Cardiac muscle cell (in vitro differentiated cells and primary cell): ENCODE measurements at regions not wholly inside any gene's neighbourhood (a gene's known extent, or its start where the extent isn't known, plus 50 kb on each side); places are given as distances from the start of the nearest gene placed in this dataset.

Source experiments
- DNase-seq, 2 donors: peaks; one replicate each; pipeline versions ENCODE4 v3.0.0 to v3.0.0-alpha.2; 2010 to 2017; ENCODE audit warnings: low read depth in 1 of 2, low spot score in 1 of 2
- H3K27ac ChIP-seq: fragments of 200-600 bp; sonication (generic); 2 replicates; pipeline ENCODE4 v1.5.1; 2016
- H3K27me3 ChIP-seq: fragments of 200-600 bp; sonication (generic); 2 replicates; pipeline ENCODE4 v1.6.0; 2016; ENCODE audit warnings: control low read depth
- H3K36me3 ChIP-seq: fragments of 200-600 bp; sonication (generic); 2 replicates; pipeline ENCODE4 v1.5.1; 2016; ENCODE audit warnings: control low read depth
- H3K4me1 ChIP-seq: fragments of 200-600 bp; sonication (generic); 2 replicates; pipeline ENCODE4 v1.8.1; 2017; ENCODE audit warnings: low read depth, mild to moderate bottlenecking, mixed run types
- H3K4me3 ChIP-seq: fragments of 200-600 bp; sonication (generic); 2 replicates; pipeline ENCODE4 v1.5.1; 2016; ENCODE audit warnings: mild to moderate bottlenecking
- H3K9me3 ChIP-seq: fragments of 200-600 bp; sonication (generic); 2 replicates; pipeline ENCODE4 v1.5.1; 2017; ENCODE audit warnings: low read depth, mild to moderate bottlenecking, control low read depth
- CTCF ChIP-seq: IDR thresholded peaks from 2 replicates; pipeline ENCODE4 v1.5.1; 2012; ENCODE audit warnings: low read depth, mild to moderate bottlenecking, low read length

DNA sequence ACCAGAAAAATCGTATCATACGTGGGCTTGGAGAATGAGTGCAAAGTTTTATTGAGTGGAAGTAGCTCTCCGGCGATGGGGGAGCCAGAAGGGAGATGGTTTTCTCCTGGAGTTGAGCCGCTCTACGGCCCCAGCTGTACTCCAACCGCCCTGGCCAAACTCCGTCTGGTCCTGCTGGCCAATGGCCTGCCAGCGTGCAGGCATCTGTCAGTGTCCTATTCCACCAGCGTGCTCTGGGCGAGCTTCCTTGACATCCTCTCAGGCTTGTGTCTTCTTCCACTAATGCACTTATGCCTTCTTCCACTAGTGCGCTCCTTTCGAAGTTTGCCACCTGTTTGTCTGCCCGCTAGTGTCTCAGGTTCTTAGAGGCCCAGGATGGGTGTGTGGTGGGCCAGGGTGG is 345.5 kb upstream of the CDH19 start:
- no peaks in the 10 kb centered on the region for H3K36me3 ChIP-seq
- H3K4me3 ChIP-seq, result no peak overlapping the region
- no peaks in the 10 kb centered on the region for H3K9me3 ChIP-seq
- no peak overlapping the region for H3K27ac ChIP-seq
- no peak for TF ChIP-seq CTCF
- no peaks in the 10 kb centered on the region for H3K27me3 ChIP-seq
- no peaks in the 10 kb centered on the region for H3K4me1 ChIP-seq
- no peak for DNase-seq

- no peak for TF ChIP-seq CTCF
- no peak for DNase-seq
- H3K4me3 ChIP-seq, result no peak overlapping the region
Observed at GRCh38 chr18:66937546-66937945, 333.7 kb upstream of the CDH19 start.

GRCh38 chr18:66931010-66931409 is 327.1 kb upstream of the CDH19 start:
- no peak for DNase-seq
- H3K27ac ChIP-seq, result no peak overlapping the region

More at GRCh38 chr18:66937546-66937945, 333.7 kb upstream of the CDH19 start:
- Histone ChIP-seq H3K4me1 (no peaks in the 10 kb centered on the region), H3K27me3 (no peaks in the 10 kb centered on the region), H3K9me3 (no peaks in the 10 kb centered on the region), H3K36me3 (no peaks in the 10 kb centered on the region), H3K27ac (no peak overlapping the region)

GRCh38 chr18:66916834-66917233 is 312.9 kb upstream of the CDH19 start:
- Histone ChIP-seq H3K9me3 (no peaks in the 10 kb centered on the region), H3K4me3 (no peak overlapping the region), H3K27ac (no peak overlapping the region), H3K4me1 (no peaks in the 10 kb centered on the region), H3K36me3 (no peaks in the 10 kb centered on the region), H3K27me3 (no peaks in the 10 kb centered on the region)
- TF ChIP-seq CTCF, result no peak
- DNase-seq, result no peak

More at GRCh38 chr18:66931010-66931409, 327.1 kb upstream of the CDH19 start:
- no peak overlapping the region for H3K4me3 ChIP-seq
- no peaks in the 10 kb centered on the region for H3K27me3 ChIP-seq
- no peaks in the 10 kb centered on the region for H3K9me3 ChIP-seq
- H3K4me1 ChIP-seq, result no peaks in the 10 kb centered on the region
- no peak for TF ChIP-seq CTCF
- no peaks in the 10 kb centered on the region for H3K36me3 ChIP-seq

DNA sequence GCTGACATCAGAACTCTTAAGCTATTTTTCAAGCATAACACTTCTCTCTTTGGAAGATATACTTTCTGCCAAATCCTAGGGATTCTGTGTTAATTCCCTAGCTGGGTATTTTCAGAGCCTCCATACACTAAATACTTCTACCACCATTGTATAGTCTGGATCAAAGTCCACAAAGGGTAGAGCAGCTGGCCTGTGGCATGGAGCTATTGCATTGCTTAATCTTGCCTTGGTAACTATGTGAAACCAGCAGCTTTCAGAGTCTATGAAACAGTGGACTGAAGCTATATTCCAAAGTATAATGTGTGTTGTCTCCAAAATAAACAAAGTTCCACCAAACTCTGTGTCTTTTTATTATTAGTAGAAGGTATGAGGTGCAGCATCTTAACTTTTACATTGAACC is 296.9 kb upstream of the CDH19 start:
- H3K27me3 ChIP-seq, result no peaks in the 10 kb centered on the region
- H3K36me3 ChIP-seq, result no peaks in the 10 kb centered on the region
- H3K4me3 ChIP-seq, result no peak overlapping the region
- no peaks in the 10 kb centered on the region for H3K9me3 ChIP-seq
- H3K4me1 ChIP-seq, result no peaks in the 10 kb centered on the region
- TF ChIP-seq CTCF, result no peak
- DNase-seq, result no peak
- H3K27ac ChIP-seq, result no peak overlapping the region

DNA sequence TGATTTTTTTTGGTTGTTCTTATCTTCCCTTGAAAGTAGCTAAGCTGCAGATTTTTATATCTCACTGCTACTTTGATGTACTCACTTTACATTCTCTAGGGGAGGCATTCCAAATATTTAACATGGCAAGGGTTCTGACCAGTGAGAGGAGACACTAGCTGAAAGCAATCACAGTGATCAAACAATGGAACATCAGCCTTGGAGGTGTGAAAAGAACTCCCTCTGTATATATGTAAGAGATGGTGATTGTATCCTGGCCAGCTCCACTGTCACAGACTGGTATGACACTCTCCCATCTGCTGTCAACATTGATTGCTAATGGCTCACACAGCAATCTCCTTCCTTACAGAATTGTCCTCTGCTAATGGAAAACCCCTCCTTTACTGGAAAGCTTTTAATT is 291.7 kb upstream of the CDH19 start:
- no peak for TF ChIP-seq CTCF

More for the DNA sequence above, 291.7 kb upstream of the CDH19 start:
- Histone ChIP-seq H3K27me3 (no peaks in the 10 kb centered on the region), H3K4me1 (no peaks in the 10 kb centered on the region), H3K36me3 (no peaks in the 10 kb centered on the region), H3K27ac (no peak overlapping the region), H3K4me3 (no peak overlapping the region), H3K9me3 (no peaks in the 10 kb centered on the region)
- DNase-seq, result peak in 1 of 2 donors; percentile 5
